CD14-positive monocyte (primary cell): ENCODE measurements at regions not wholly inside any gene's neighbourhood (a gene's known extent, or its start where the extent isn't known, plus 50 kb on each side); places are given as distances from the start of the nearest gene placed in this dataset.

ENCODE experiments used
- DNase-seq, 3 donors: peaks; one replicate each; pipeline ENCODE4 v3.0.0-alpha.2; 2011 to 2022
- H2AFZ ChIP-seq: 2 replicates; pipeline ENCODE4 v1.6.0; 2012; ENCODE audit warnings: mild to moderate bottlenecking, low read depth, low read length, inconsistent platforms; ENCODE audit not compliant: insufficient read depth, poor library complexity, severe bottlenecking
- H3K27ac ChIP-seq, 2 donors: 1 replicate in 1 of 2; 2 replicates in 1 of 2; pipeline ENCODE4 v1.5.1; 2012 to 2013; ENCODE audit warnings: low read length in 2 of 2, control low read depth in 1 of 2, inconsistent platforms in 1 of 2, low read depth in 1 of 2, mild to moderate bottlenecking in 1 of 2
- H3K27me3 ChIP-seq, 2 donors: one replicate each; pipeline versions ENCODE4 v1.6.0 to v1.6.1; 2011 to 2013; ENCODE audit warnings: low read length in 2 of 2; ENCODE audit not compliant: control insufficient read depth in 2 of 2, insufficient read depth in 2 of 2
- H3K36me3 ChIP-seq, 2 donors: replicated peaks in 1 of 2; 1 replicate in 1 of 2; 2 replicates in 1 of 2; pipeline versions ENCODE4 v1.5.1 to v1.6.1; 2012 to 2013; ENCODE audit warnings: low read length in 2 of 2, control low read depth in 1 of 2, inconsistent platforms in 1 of 2, mild to moderate bottlenecking in 1 of 2; ENCODE audit not compliant: insufficient read depth in 2 of 2, control insufficient read depth in 1 of 2
- H3K4me1 ChIP-seq, 2 donors: 1 replicate in 1 of 2; 2 replicates in 1 of 2; pipeline versions ENCODE4 v1.5.1 to v1.6.1; 2012 to 2013; ENCODE audit warnings: low read length in 2 of 2, control low read depth in 1 of 2, inconsistent platforms in 1 of 2, mild to moderate bottlenecking in 1 of 2, moderate library complexity in 1 of 2; ENCODE audit not compliant: insufficient read depth in 2 of 2, control insufficient read depth in 1 of 2
- H3K4me2 ChIP-seq: replicated peaks from 2 replicates; pipeline ENCODE3; 2012; ENCODE audit warnings: low read length, moderate library complexity, mild to moderate bottlenecking; ENCODE audit not compliant: poor library complexity, severe bottlenecking; ENCODE audit errors: extremely low read depth
- H3K4me3 ChIP-seq, 3 experiments: fragments of 200-600 bp in 1 of 3; sonication (generic) in 1 of 3; replicated peaks in 1 of 3; 1 replicate in 2 of 3; 2 replicates in 1 of 3; pipeline ENCODE4 v1.5.1; 2011 to 2013; ENCODE audit warnings: low read length in 3 of 3, mild to moderate bottlenecking in 3 of 3, control low read depth in 2 of 3, low read depth in 2 of 3, inconsistent platforms in 1 of 3, moderate library complexity in 1 of 3
- H3K79me2 ChIP-seq: 2 replicates; pipeline ENCODE4 v1.6.0; 2012; ENCODE audit warnings: mild to moderate bottlenecking, control low read depth, inconsistent platforms, low read length, moderate library complexity; ENCODE audit not compliant: insufficient read depth
- H3K9ac ChIP-seq: 2 replicates; pipeline ENCODE4 v1.6.0; 2017; ENCODE audit warnings: low read length, mild to moderate bottlenecking; ENCODE audit not compliant: insufficient read depth, poor library complexity, severe bottlenecking
- H3K9me3 ChIP-seq, 2 donors: replicated peaks in 1 of 2; 1 replicate in 1 of 2; 2 replicates in 1 of 2; pipeline versions ENCODE4 v1.5.1 to v1.6.1; 2012 to 2013; ENCODE audit warnings: low read length in 2 of 2, control low read depth in 1 of 2; ENCODE audit not compliant: control insufficient read depth in 1 of 2, insufficient read depth in 1 of 2
- H4K20me1 ChIP-seq: 2 replicates; pipeline ENCODE4 v1.6.0; 2012; ENCODE audit warnings: mild to moderate bottlenecking, low read length, control low read depth, moderate library complexity; ENCODE audit not compliant: insufficient read depth
- H3K27ac Mint-ChIP-seq, 7 donors: one replicate each; pipeline ENCODE4 v1.8.0; 2020; ENCODE audit warnings: mild to moderate bottlenecking in 7 of 7, mixed read lengths in 7 of 7, moderate library complexity in 6 of 7, inconsistent platforms in 2 of 7
- H3K27me3 Mint-ChIP-seq, 3 donors: one replicate each; pipeline ENCODE4 v1.8.0; 2021 to 2022; ENCODE audit warnings: low read depth in 3 of 3, mild to moderate bottlenecking in 3 of 3, mixed read lengths in 3 of 3, moderate library complexity in 3 of 3, inconsistent platforms in 1 of 3
- H3K36me3 Mint-ChIP-seq, 2 donors: one replicate each; pipeline ENCODE4 v1.8.0; 2020; ENCODE audit warnings: mixed read lengths in 2 of 2, inconsistent platforms in 1 of 2, mild to moderate bottlenecking in 1 of 2
- H3K4me1 Mint-ChIP-seq: one replicate; pipeline ENCODE4 v1.8.0; 2020; ENCODE audit warnings: mild to moderate bottlenecking, mixed read lengths
- H3K4me3 Mint-ChIP-seq, 2 donors: one replicate each; pipeline ENCODE4 v1.8.0; 2020; ENCODE audit warnings: mild to moderate bottlenecking in 2 of 2, mixed read lengths in 2 of 2, moderate library complexity in 1 of 2
- H3K9me3 Mint-ChIP-seq, 7 donors: one replicate each; pipeline ENCODE4 v1.8.0; 2020 to 2022; ENCODE audit warnings: mixed read lengths in 7 of 7, mild to moderate bottlenecking in 6 of 7, moderate library complexity in 6 of 7, inconsistent platforms in 2 of 7
- WGBS: methylation state at CpG from one replicate; pipeline ENCODE4 v1.1.5; 2013; ENCODE audit warnings: missing lambda C conversion rate; ENCODE audit not compliant: insufficient coverage; 5-methylcytosine and 5-hydroxymethylcytosine counted together
- intact Hi-C, 2 donors: fragments of 100-400 bp; cut with micrococcal nuclease; formaldehyde crosslinking; loops; one replicate each; pipeline versions ENCODE4 v1.15.0 to v1.15.1; 2023
- TF ChIP-seq, protein P1 (sequence below): fragments of 200-600 bp; IDR thresholded peaks from one replicate; pipeline ENCODE4 v1.8.0; 2022; ENCODE audit warnings: antibody characterized with exemption, mild to moderate bottlenecking

DNA sequence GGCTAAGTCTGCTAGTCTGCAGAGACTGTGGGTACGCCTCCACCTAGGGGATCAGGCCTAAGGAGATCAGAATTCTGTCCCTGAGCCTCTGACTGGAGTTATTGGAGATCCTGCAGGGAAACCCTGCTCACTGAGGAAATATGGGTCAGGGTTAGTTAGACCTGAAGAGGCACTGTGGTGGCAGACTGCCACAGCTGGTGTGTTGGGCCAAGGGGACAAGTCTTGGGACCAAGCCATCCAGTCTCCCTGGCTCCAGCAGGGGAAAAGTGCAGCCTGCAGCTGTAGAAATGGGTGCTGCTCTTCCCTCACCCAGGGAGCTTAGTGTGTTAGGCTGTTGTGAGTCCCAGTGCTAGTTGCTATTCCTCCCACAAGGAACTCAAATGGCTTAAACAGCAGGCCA, 334.8 kb upstream of the LARGE1 start:
- Mint-ChIP-seq H3K27ac (no peak overlapping the region), H3K36me3 (no peaks in the 10 kb centered on the region), H3K27me3 (no peaks in the 10 kb centered on the region), H3K4me3 (no peak overlapping the region), H3K9me3 (peaks cover 4 to 23% (median 10%) of the 10 kb centered on the region in 7 donors), H3K4me1 (no peaks in the 10 kb centered on the region)
- H4K20me1 ChIP-seq: no peaks in the 10 kb centered on the region
- H2AFZ ChIP-seq: no peak overlapping the region
- H3K36me3 ChIP-seq: no peaks in the 10 kb centered on the region
- H3K4me3 ChIP-seq: no peak overlapping the region
- intact Hi-C loops: no loop called here
- DNase-seq: no peak
- H3K79me2 ChIP-seq: no peaks in the 10 kb centered on the region
- H3K4me1 ChIP-seq: no peaks in the 10 kb centered on the region
- H3K9me3 ChIP-seq: peaks cover 17 to 31% of the 10 kb centered on the region in 2 donors
- no peaks in the 10 kb centered on the region for H3K27me3 ChIP-seq
- WGBS: 77% methylated on average over 1 of the region's 1 CpG
- H3K27ac ChIP-seq: no peak overlapping the region
- H3K9ac ChIP-seq: no peak overlapping the region
- TF ChIP-seq, protein P1, sequence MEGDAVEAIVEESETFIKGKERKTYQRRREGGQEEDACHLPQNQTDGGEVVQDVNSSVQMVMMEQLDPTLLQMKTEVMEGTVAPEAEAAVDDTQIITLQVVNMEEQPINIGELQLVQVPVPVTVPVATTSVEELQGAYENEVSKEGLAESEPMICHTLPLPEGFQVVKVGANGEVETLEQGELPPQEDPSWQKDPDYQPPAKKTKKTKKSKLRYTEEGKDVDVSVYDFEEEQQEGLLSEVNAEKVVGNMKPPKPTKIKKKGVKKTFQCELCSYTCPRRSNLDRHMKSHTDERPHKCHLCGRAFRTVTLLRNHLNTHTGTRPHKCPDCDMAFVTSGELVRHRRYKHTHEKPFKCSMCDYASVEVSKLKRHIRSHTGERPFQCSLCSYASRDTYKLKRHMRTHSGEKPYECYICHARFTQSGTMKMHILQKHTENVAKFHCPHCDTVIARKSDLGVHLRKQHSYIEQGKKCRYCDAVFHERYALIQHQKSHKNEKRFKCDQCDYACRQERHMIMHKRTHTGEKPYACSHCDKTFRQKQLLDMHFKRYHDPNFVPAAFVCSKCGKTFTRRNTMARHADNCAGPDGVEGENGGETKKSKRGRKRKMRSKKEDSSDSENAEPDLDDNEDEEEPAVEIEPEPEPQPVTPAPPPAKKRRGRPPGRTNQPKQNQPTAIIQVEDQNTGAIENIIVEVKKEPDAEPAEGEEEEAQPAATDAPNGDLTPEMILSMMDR: no peak
- H3K4me2 ChIP-seq: no peak overlapping the region

DNA sequence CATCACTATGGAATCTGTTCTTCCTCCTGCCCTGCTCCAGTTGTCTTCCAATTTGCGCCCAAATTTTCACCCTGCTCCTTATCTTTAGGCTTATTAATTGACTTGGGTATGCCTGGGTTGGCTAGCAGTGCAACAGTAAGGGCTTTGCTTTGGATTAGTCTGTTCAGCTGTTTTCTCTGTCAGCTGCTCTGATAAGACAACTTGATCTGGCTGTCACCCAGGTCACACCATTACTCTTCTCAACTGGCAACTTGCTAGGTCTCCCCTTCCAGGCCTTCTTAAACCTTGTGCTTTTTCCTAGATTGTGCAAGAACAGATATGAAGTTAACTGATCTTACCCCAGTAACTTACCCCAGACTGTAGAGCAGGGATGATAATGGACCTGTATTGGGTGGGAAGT, 357.8 kb upstream of the LARGE1 start:
- TF ChIP-seq, protein P1: no peak
- H3K9me3 ChIP-seq: peaks cover 3 to 15% of the 10 kb centered on the region in 2 donors
- H3K4me3 ChIP-seq: no peak overlapping the region
- H3K27ac Mint-ChIP-seq: no peak overlapping the region
- no peaks in the 10 kb centered on the region for H3K4me1 ChIP-seq
- no peak overlapping the region for H2AFZ ChIP-seq
- DNase-seq: no peak
- H4K20me1 ChIP-seq: no peaks in the 10 kb centered on the region
- H3K27me3 ChIP-seq: no peaks in the 10 kb centered on the region
- H3K9me3 Mint-ChIP-seq: peaks cover 2 to 19% (median 6%) of the 10 kb centered on the region in 7 donors
- H3K27me3 Mint-ChIP-seq: no peaks in the 10 kb centered on the region
- H3K4me3 Mint-ChIP-seq: no peak overlapping the region
- no peaks in the 10 kb centered on the region for H3K4me1 Mint-ChIP-seq
- H3K27ac ChIP-seq: no peak overlapping the region
- H3K36me3 ChIP-seq: no peaks in the 10 kb centered on the region
- no CpG with 5 or more reads among the region's 1 CpG for WGBS
- no peak overlapping the region for H3K4me2 ChIP-seq
- H3K79me2 ChIP-seq: no peaks in the 10 kb centered on the region
- no peaks in the 10 kb centered on the region for H3K36me3 Mint-ChIP-seq
- intact Hi-C loops: no loop called here
- H3K9ac ChIP-seq: no peak overlapping the region
